Karpas-422 (cell line): ENCODE measurements at regions not wholly inside any gene's neighbourhood (a gene's known extent, or its start where the extent isn't known, plus 50 kb on each side); places are given as distances from the start of the nearest gene placed in this dataset.

ENCODE experiments used
- DNase-seq: peaks from one replicate; pipeline ENCODE4 v3.0.0-alpha.2; 2015
- H2AFZ ChIP-seq: fragments of 200-600 bp; sonication (generic); 2 replicates; pipeline ENCODE4 v1.6.1; 2014; ENCODE audit warnings: antibody characterized with exemption, low read length, mixed read lengths
- H3K27ac ChIP-seq: fragments of 200-600 bp; sonication (generic); 2 replicates; pipeline ENCODE4 v1.5.1; 2014; ENCODE audit warnings: mild to moderate bottlenecking, low read length, moderate library complexity
- H3K27me3 ChIP-seq: fragments of 200-600 bp; sonication (generic); 2 replicates; pipeline ENCODE4 v1.6.1; 2014; ENCODE audit warnings: low read length, mixed read lengths
- H3K36me3 ChIP-seq: fragments of 200-600 bp; sonication (generic); 2 replicates; pipeline ENCODE4 v1.6.1; 2014; ENCODE audit warnings: low read length, mixed read lengths; ENCODE audit not compliant: insufficient read depth
- H3K4me1 ChIP-seq: fragments of 200-600 bp; sonication (generic); 2 replicates; pipeline ENCODE4 v1.6.1; 2014; ENCODE audit warnings: mild to moderate bottlenecking, low read length, mixed read lengths
- H3K4me2 ChIP-seq: fragments of 200-600 bp; sonication (generic); 2 replicates; pipeline ENCODE4 v1.6.1; 2014; ENCODE audit warnings: low read length, low read depth, mild to moderate bottlenecking; ENCODE audit not compliant: poor library complexity, severe bottlenecking
- H3K4me3 ChIP-seq: fragments of 200-600 bp; sonication (generic); 2 replicates; pipeline ENCODE4 v1.5.1; 2014; ENCODE audit warnings: mild to moderate bottlenecking, antibody characterized with exemption, low read length, mixed read lengths
- H3K79me2 ChIP-seq: fragments of 200-600 bp; sonication (generic); 2 replicates; pipeline ENCODE4 v1.6.1; 2014; ENCODE audit warnings: mild to moderate bottlenecking, low read length, mixed read lengths
- H3K9ac ChIP-seq: fragments of 200-600 bp; sonication (generic); 2 replicates; pipeline ENCODE4 v1.6.0; 2014; ENCODE audit warnings: low read length
- H3K9me2 ChIP-seq: fragments of 200-600 bp; sonication (generic), shearing (Covaris generic); replicated peaks from 2 replicates; pipeline ENCODE4 v1.6.0; 2014; ENCODE audit warnings: mild to moderate bottlenecking, low read length, moderate library complexity; ENCODE audit not compliant: insufficient read depth
- H3K9me3 ChIP-seq: fragments of 300-700, 200-600 bp; sonication (generic); 2 replicates; pipeline ENCODE4 v1.6.1; 2014; ENCODE audit warnings: low read length, mixed read lengths
- H4K20me1 ChIP-seq: fragments of 200-600 bp; sonication (generic); 2 replicates; pipeline ENCODE4 v1.6.1; 2014; ENCODE audit warnings: mild to moderate bottlenecking, antibody characterized with exemption, low read length, low read depth; ENCODE audit not compliant: insufficient read depth

GRCh38 chr17:17413821-17414220, 63.0 kb upstream of the MED9 start:
- H2AFZ ChIP-seq = no peak overlapping the region

GRCh38 chr17:17414341-17414805, 62.4 kb upstream of the MED9 start:
- Histone ChIP-seq H3K27me3 (no peaks in the 10 kb centered on the region), H3K79me2 (no peaks in the 10 kb centered on the region), H3K9me2 (no peaks in the 10 kb centered on the region; the same call in 1 of the 2 replicates), H2AFZ (no peak overlapping the region), H3K27ac (no peak overlapping the region), H3K4me3 (no peak overlapping the region), H3K36me3 (no peaks in the 10 kb centered on the region), H3K4me2 (no peak overlapping the region), H3K9me3 (no peaks in the 10 kb centered on the region), H4K20me1 (no peaks in the 10 kb centered on the region), H3K4me1 (no peaks in the 10 kb centered on the region), H3K9ac (no peak overlapping the region)
- DNase-seq = no peak

More at GRCh38 chr17:17413821-17414220, 63.0 kb upstream of the MED9 start:
- Histone ChIP-seq H4K20me1 (no peaks in the 10 kb centered on the region), H3K79me2 (no peaks in the 10 kb centered on the region), H3K9me2 (no peaks in the 10 kb centered on the region; the same call in 1 of the 2 replicates), H3K27ac (no peak overlapping the region), H3K9ac (no peak overlapping the region), H3K4me3 (no peak overlapping the region), H3K4me1 (no peaks in the 10 kb centered on the region), H3K36me3 (no peaks in the 10 kb centered on the region), H3K9me3 (no peaks in the 10 kb centered on the region), H3K27me3 (no peaks in the 10 kb centered on the region), H3K4me2 (no peak overlapping the region)
- DNase-seq = no peak

- H3K36me3 ChIP-seq = no peaks in the 10 kb centered on the region
- H4K20me1 ChIP-seq = no peaks in the 10 kb centered on the region
- no peaks in the 10 kb centered on the region for H3K4me1 ChIP-seq
- no peaks in the 10 kb centered on the region; the same call in 1 of the 2 replicates for H3K9me2 ChIP-seq
- H2AFZ ChIP-seq = no peak overlapping the region
- no peak overlapping the region for H3K27ac ChIP-seq
- no peak overlapping the region for H3K4me2 ChIP-seq
- no peaks in the 10 kb centered on the region for H3K79me2 ChIP-seq
- no peaks in the 10 kb centered on the region for H3K9me3 ChIP-seq
- H3K27me3 ChIP-seq = no peaks in the 10 kb centered on the region
- no peak overlapping the region for H3K9ac ChIP-seq
- no peak for DNase-seq
- no peak overlapping the region for H3K4me3 ChIP-seq
Measured at GRCh38 chr17:17415006-17415405, 61.8 kb upstream of the MED9 start.

- peak; percentile 87 for DNase-seq
- Histone ChIP-seq H2AFZ (peak overlapping the region; percentile 23; the same call in 1 of the 2 replicates), H3K4me2 (no peak overlapping the region)
Measured at GRCh38 chr17:17416007-17416399, 60.8 kb upstream of the MED9 start.

GRCh38 chr17:17416400-17417360, 60.1 kb upstream of the MED9 start:
- no peak for DNase-seq
- Histone ChIP-seq H3K4me2 (no peak overlapping the region), H2AFZ (peak overlapping the region; percentile 23; the same call in 1 of the 2 replicates), H3K9me2 (no peaks in the 10 kb centered on the region; the same call in 1 of the 2 replicates), H3K9me3 (no peaks in the 10 kb centered on the region), H3K4me1 (no peaks in the 10 kb centered on the region), H3K4me3 (no peak overlapping the region), H4K20me1 (no peaks in the 10 kb centered on the region), H3K27ac (no peak overlapping the region), H3K79me2 (no peaks in the 10 kb centered on the region), H3K27me3 (no peaks in the 10 kb centered on the region), H3K36me3 (no peaks in the 10 kb centered on the region), H3K9ac (no peak overlapping the region)

More at GRCh38 chr17:17416007-17416399, 60.8 kb upstream of the MED9 start:
- Histone ChIP-seq H3K9ac (no peak overlapping the region), H3K9me2 (no peaks in the 10 kb centered on the region; the same call in 1 of the 2 replicates), H3K4me3 (no peak overlapping the region), H3K27ac (no peak overlapping the region), H3K9me3 (no peaks in the 10 kb centered on the region), H3K4me1 (no peaks in the 10 kb centered on the region), H3K27me3 (no peaks in the 10 kb centered on the region), H3K79me2 (no peaks in the 10 kb centered on the region), H4K20me1 (no peaks in the 10 kb centered on the region), H3K36me3 (no peaks in the 10 kb centered on the region)

GRCh38 chr17:17417718-17418181, 59.0 kb upstream of the MED9 start:
- Histone ChIP-seq H3K79me2 (no peaks in the 10 kb centered on the region), H3K4me1 (no peaks in the 10 kb centered on the region), H3K4me2 (no peak overlapping the region), H3K27me3 (no peaks in the 10 kb centered on the region), H3K9me2 (no peaks in the 10 kb centered on the region; the same call in 1 of the 2 replicates), H3K9me3 (no peaks in the 10 kb centered on the region), H3K4me3 (no peak overlapping the region), H2AFZ (no peak overlapping the region), H3K9ac (no peak overlapping the region), H4K20me1 (no peaks in the 10 kb centered on the region), H3K27ac (no peak overlapping the region), H3K36me3 (no peaks in the 10 kb centered on the region)
- DNase-seq = no peak

- Histone ChIP-seq H2AFZ (no peak overlapping the region), H3K4me3 (no peak overlapping the region), H4K20me1 (no peaks in the 10 kb centered on the region), H3K27me3 (no peaks in the 10 kb centered on the region), H3K36me3 (no peaks in the 10 kb centered on the region), H3K4me2 (no peak overlapping the region), H3K4me1 (no peaks in the 10 kb centered on the region), H3K9me3 (no peaks in the 10 kb centered on the region), H3K9ac (no peak overlapping the region), H3K27ac (no peak overlapping the region), H3K79me2 (no peaks in the 10 kb centered on the region), H3K9me2 (no peaks in the 10 kb centered on the region; the same call in 1 of the 2 replicates)
- no peak for DNase-seq
Measured at GRCh38 chr17:17419166-17419565, 57.6 kb upstream of the MED9 start.

GRCh38 chr17:17419631-17420030, 57.2 kb upstream of the MED9 start:
- no peaks in the 10 kb centered on the region for H4K20me1 ChIP-seq
- H3K9me3 ChIP-seq = no peaks in the 10 kb centered on the region
- no peak overlapping the region for H3K27ac ChIP-seq
- H3K27me3 ChIP-seq = no peaks in the 10 kb centered on the region
- H2AFZ ChIP-seq = no peak overlapping the region
- no peaks in the 10 kb centered on the region; the same call in 1 of the 2 replicates for H3K9me2 ChIP-seq
- no peak for DNase-seq
- H3K36me3 ChIP-seq = no peaks in the 10 kb centered on the region
- H3K4me3 ChIP-seq = no peak overlapping the region
- no peak overlapping the region for H3K9ac ChIP-seq
- no peaks in the 10 kb centered on the region for H3K79me2 ChIP-seq
- H3K4me1 ChIP-seq = no peaks in the 10 kb centered on the region
- H3K4me2 ChIP-seq = no peak overlapping the region
